Thoracic aorta (tissue), 2 donors: ENCODE measurements at regions not wholly inside any gene's neighbourhood (a gene's known extent, or its start where the extent isn't known, plus 50 kb on each side); places are given as distances from the start of the nearest gene placed in this dataset.

ENCODE experiments used
- ATAC-seq: fragments of 150-250 bp; one replicate; pipeline ENCODE4 v1.8.0; 2017; ENCODE audit warnings: low read depth; ENCODE audit not compliant: insufficient number of reproducible peaks, low FRiP score
- DNase-seq: peaks from one replicate; pipeline ENCODE4 v3.0.0-alpha.2; 2020; ENCODE audit warnings: low spot score
- H3K27ac ChIP-seq, 2 donors: fragments of 200-600 bp; sonication (generic); 1 replicate in 1 of 2; 2 replicates in 1 of 2; pipeline ENCODE4 v1.5.1; 2016; ENCODE audit warnings: mild to moderate bottlenecking in 2 of 2, moderate library complexity in 2 of 2
- H3K27me3 ChIP-seq: fragments of 200-600 bp; sonication (generic); replicated peaks from 2 replicates; pipeline ENCODE4 v1.6.0; 2016; ENCODE audit warnings: mild to moderate bottlenecking; ENCODE audit not compliant: insufficient read depth
- H3K36me3 ChIP-seq: fragments of 200-600 bp; sonication (generic); one replicate; pipeline ENCODE4 v1.5.1; 2016
- H3K4me1 ChIP-seq, 2 donors: fragments of 200-600 bp; sonication (generic); 1 replicate in 1 of 2; 2 replicates in 1 of 2; pipeline versions ENCODE4 v1.5.1 to v1.6.0; 2016; ENCODE audit warnings: low read depth in 2 of 2, mild to moderate bottlenecking in 1 of 2; ENCODE audit not compliant: control insufficient read depth in 1 of 2
- H3K4me3 ChIP-seq: fragments of 200-600 bp; sonication (generic); 2 replicates; pipeline ENCODE4 v1.5.1; 2016; ENCODE audit warnings: mild to moderate bottlenecking
- H3K9me3 ChIP-seq: fragments of 200-600 bp; sonication (generic); 2 replicates; pipeline ENCODE4 v1.5.1; 2016
- CTCF ChIP-seq: fragments of 200-600 bp; sonication (generic); IDR thresholded peaks from one replicate; pipeline ENCODE4 v1.5.1; 2019; ENCODE audit warnings: antibody characterized with exemption

GRCh38 chr7:91526404-91526803, 262.2 kb downstream of the FZD1 start:
- H3K27ac ChIP-seq = no peak overlapping the region
- H3K9me3 ChIP-seq = no peaks in the 10 kb centered on the region
- TF ChIP-seq CTCF = no peak
- no peaks in the 10 kb centered on the region for H3K4me1 ChIP-seq
- DNase-seq = no peak
- H3K27me3 ChIP-seq = no peaks in the 10 kb centered on the region
- no peaks in the 10 kb centered on the region for H3K36me3 ChIP-seq
- H3K4me3 ChIP-seq = no peak overlapping the region
- ATAC-seq = no peak

GRCh38 chr7:91527460-91527859, 263.2 kb downstream of the FZD1 start:
- Histone ChIP-seq H3K4me1 (no peaks in the 10 kb centered on the region), H3K27ac (no peak overlapping the region), H3K9me3 (no peaks in the 10 kb centered on the region), H3K4me3 (no peak overlapping the region), H3K36me3 (no peaks in the 10 kb centered on the region), H3K27me3 (no peaks in the 10 kb centered on the region)
- ATAC-seq (no peak), DNase-seq (no peak)
- no peak for TF ChIP-seq CTCF

DNA sequence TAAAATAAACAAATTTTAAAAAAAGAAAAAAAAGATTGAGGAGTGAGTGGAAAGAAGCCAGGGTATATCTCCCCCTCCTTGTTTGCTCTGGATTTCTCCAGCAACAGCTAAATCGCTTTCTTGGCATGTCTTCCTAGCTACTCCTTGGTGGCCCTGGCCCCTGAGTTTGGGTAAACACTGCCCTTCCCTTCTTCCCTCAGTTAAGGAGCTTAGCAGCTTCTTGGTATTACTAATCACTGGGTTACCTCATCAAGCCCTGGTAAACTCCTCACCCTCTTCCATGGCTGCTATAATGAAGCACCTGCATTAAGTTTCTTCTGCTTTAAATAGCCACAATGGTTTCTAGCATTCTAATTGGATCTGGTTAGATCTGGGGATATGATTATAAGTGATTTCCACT, 269.8 kb downstream of the FZD1 start:
- Histone ChIP-seq H3K27ac (no peak overlapping the region), H3K36me3 (no peaks in the 10 kb centered on the region), H3K9me3 (no peaks in the 10 kb centered on the region), H3K4me3 (no peak overlapping the region), H3K4me1 (no peaks in the 10 kb centered on the region), H3K27me3 (no peaks in the 10 kb centered on the region)
- ATAC-seq (no peak), DNase-seq (no peak)
- TF ChIP-seq CTCF = no peak

DNA sequence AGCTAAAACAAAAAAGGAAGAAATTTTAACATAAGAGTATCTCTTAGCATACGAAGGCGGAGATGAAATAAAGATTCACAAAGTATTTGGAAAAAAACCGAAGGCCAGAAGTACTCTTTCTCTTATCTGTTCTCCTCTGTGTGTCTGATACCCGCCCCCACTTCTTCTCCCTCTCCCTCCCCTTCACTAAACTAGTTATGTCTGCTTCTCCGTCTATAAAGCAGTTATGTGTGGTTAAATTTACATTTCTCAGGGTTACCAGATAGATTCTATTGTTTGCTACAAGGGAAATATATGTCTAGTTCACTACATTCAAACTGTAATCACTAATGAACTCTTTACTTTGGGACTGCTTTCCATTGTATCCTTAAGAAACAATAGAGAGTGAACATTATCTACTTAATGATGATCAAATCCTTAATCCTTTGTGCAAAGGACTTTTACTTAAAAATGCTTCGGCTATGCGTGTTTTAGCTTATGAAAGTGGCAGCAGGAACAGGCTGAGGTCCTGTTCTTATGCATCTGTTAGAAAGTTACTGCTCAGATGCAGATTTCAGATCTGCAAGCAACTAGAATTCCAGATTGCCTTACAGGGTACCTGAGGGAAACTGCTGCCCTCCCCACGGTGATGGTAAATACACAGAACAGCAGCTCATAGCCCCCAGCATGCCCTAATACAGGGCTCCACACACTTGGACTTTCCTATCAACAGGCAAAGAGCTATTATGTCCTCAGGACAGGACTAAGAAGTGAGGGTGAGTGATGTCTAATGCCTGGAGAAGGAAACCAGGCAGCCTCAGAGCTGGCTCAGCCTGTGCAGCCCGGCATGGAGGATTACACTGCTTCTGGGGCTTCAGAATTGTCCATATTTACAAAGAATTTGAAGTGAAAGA, 273.3 kb downstream of the FZD1 start:
- DNase-seq = no peak
- no peak for TF ChIP-seq CTCF
- ATAC-seq = no peak

GRCh38 chr7:91541641-91542040, 277.4 kb downstream of the FZD1 start:
- no peaks in the 10 kb centered on the region for H3K36me3 ChIP-seq
- no peak overlapping the region for H3K27ac ChIP-seq
- ATAC-seq = no peak
- no peaks in the 10 kb centered on the region for H3K4me1 ChIP-seq
- no peak for TF ChIP-seq CTCF
- H3K9me3 ChIP-seq = no peaks in the 10 kb centered on the region
- no peaks in the 10 kb centered on the region for H3K27me3 ChIP-seq
- DNase-seq = no peak
- H3K4me3 ChIP-seq = no peak overlapping the region

More for the DNA sequence above, 273.3 kb downstream of the FZD1 start:
- no peaks in the 10 kb centered on the region for H3K4me1 ChIP-seq
- H3K4me3 ChIP-seq = no peak overlapping the region
- no peaks in the 10 kb centered on the region for H3K9me3 ChIP-seq
- no peaks in the 10 kb centered on the region for H3K27me3 ChIP-seq
- no peak overlapping the region for H3K27ac ChIP-seq
- H3K36me3 ChIP-seq = no peaks in the 10 kb centered on the region
